MCF 10A (cell line): ENCODE measurements at regions not wholly inside any gene's neighbourhood (a gene's known extent, or its start where the extent isn't known, plus 50 kb on each side); places are given as distances from the start of the nearest gene placed in this dataset.

Experiments
- BruUV-seq: library from RNA; stranded (reverse); fragments of 400-500 nt; replicated peaks from 2 replicates; lab custom pipeline; 2021; lab: Mats Ljungman, UMichigan
- CTCF ChIA-PET: fragments of 300-600 bp; sonication (Branson Sonifier 250); formaldehyde crosslinking; extraction: SDS; loops from one replicate; lab custom pipeline; 2021; ENCODE audit warnings: antibody characterized with exemption, inconsistent platforms; lab: Yijun Ruan, JAX
- POLR2A ChIA-PET: fragments of 300-600, 350-650 bp; sonication (Branson Sonifier 250); formaldehyde crosslinking; extraction: SDS; loops from one replicate; lab custom pipeline; 2020; ENCODE audit warnings: antibody characterized with exemption, inconsistent platforms; lab: Yijun Ruan, JAX
- DNase-seq: peaks from one replicate; pipeline ENCODE4 v3.0.0-alpha.2; 2018; ENCODE audit not compliant: unreplicated experiment
- H3K27ac Mint-ChIP-seq: one replicate; pipeline ENCODE4 v1.8.0; 2022; ENCODE audit warnings: mild to moderate bottlenecking, low read depth, mixed read lengths; ENCODE audit not compliant: unreplicated experiment
- H3K27me3 Mint-ChIP-seq: one replicate; pipeline ENCODE4 v1.8.0; 2022; ENCODE audit warnings: mixed read lengths; ENCODE audit not compliant: insufficient read depth, unreplicated experiment
- H3K36me3 Mint-ChIP-seq: one replicate; pipeline ENCODE4 v1.8.0; 2022; ENCODE audit warnings: mild to moderate bottlenecking, moderate library complexity, mixed read lengths; ENCODE audit not compliant: insufficient read depth, unreplicated experiment
- H3K4me1 Mint-ChIP-seq: one replicate; pipeline ENCODE4 v1.8.0; 2022; ENCODE audit warnings: mixed read lengths; ENCODE audit not compliant: insufficient read depth, unreplicated experiment
- H3K4me3 Mint-ChIP-seq: one replicate; pipeline ENCODE4 v1.8.0; 2022; ENCODE audit warnings: mild to moderate bottlenecking, moderate library complexity, mixed read lengths; ENCODE audit not compliant: unreplicated experiment
- H3K9me3 Mint-ChIP-seq: one replicate; pipeline ENCODE4 v1.8.0; 2022; ENCODE audit warnings: mixed read lengths; ENCODE audit not compliant: unreplicated experiment
- CTCF ChIP-seq: fragments of 200-600 bp; IDR thresholded peaks from one replicate; pipeline ENCODE4 v1.8.0; 2022; ENCODE audit warnings: antibody characterized with exemption, mild to moderate bottlenecking; ENCODE audit not compliant: unreplicated experiment
- intact Hi-C: fragments of 100-400 bp; cut with micrococcal nuclease; formaldehyde crosslinking; loops from 2 replicates; pipeline ENCODE4 v1.14.1; 2022

DNA sequence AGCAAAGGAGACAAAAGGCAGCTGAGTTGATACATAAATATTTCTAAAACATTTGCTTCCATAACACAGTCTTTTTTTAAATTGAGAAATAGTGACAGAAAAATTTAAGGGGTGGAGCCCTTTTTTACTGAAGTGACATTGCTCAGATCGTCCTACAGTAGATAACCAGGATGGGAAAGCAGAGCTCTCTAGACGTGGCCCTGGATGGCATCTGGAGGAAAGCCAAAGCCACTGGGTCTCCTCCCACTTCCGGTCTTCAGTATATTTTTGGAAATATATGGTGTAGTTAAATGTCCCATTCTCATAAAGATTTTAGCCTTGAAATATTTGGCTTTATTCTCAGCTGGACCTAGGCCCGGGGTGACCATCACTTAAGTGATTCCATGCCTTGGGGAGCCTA, 326.1 kb downstream of the ZNF621 start:
- no peak for DNase-seq
- Mint-ChIP-seq H3K4me3 (no peak overlapping the region), H3K9me3 (no peaks in the 10 kb centered on the region), H3K27ac (no peak overlapping the region), H3K36me3 (no peaks in the 10 kb centered on the region), H3K27me3 (no peaks in the 10 kb centered on the region), H3K4me1 (no peaks in the 10 kb centered on the region)
- no peak for TF ChIP-seq CTCF
- ChIA-PET CTCF (no interaction called here), POLR2A (no interaction called here)
- BruUV-seq, result no TSS peak
- intact Hi-C loops, result no loop called here

DNA sequence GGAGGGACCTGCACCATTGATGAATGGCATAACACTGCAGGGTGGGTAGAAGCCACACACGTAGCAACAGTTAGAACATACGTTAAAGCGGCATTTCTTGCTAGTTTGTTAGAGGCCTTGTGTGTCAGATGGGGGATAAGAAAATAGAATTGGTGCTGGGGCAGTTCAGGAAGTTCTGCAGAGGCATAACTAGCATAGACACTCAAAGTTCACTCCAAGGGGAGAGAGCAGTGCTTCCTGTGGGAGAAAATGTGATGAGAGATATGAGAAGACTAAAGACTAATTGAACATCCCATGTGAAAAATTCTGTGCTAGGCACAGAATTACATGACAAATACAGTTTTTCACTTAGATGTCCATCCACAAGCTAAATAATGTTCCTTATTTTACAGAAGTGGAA, 327.1 kb downstream of the ZNF621 start:
- DNase-seq, result no peak
- intact Hi-C loops, result no loop called here
- TF ChIP-seq CTCF, result no peak
- Mint-ChIP-seq H3K27ac (no peak overlapping the region), H3K36me3 (no peaks in the 10 kb centered on the region), H3K4me3 (no peak overlapping the region), H3K9me3 (no peaks in the 10 kb centered on the region), H3K4me1 (no peaks in the 10 kb centered on the region), H3K27me3 (no peaks in the 10 kb centered on the region)
- ChIA-PET CTCF (interaction anchor here (0.9 kb wide), 1 partner anchor 17 kb away, joined by 3 read pairs; no protein-coding TSS in a partner anchor), POLR2A (no interaction called here)
- BruUV-seq, result no TSS peak

GRCh38 chr3:40852712-40853111, 328.0 kb downstream of the ZNF621 start:
- peaks cover 1% of the 10 kb centered on the region for H3K4me1 Mint-ChIP-seq
- CTCF ChIA-PET, result interaction anchor here (0.6 kb wide), 1 partner anchor 1667 kb away, joined by 3 read pairs; no protein-coding TSS in a partner anchor
- no peak overlapping the region for H3K4me3 Mint-ChIP-seq
- no peak for TF ChIP-seq CTCF
- no peaks in the 10 kb centered on the region for H3K36me3 Mint-ChIP-seq
- H3K27ac Mint-ChIP-seq, result no peak overlapping the region
- no peaks in the 10 kb centered on the region for H3K9me3 Mint-ChIP-seq
- H3K27me3 Mint-ChIP-seq, result no peaks in the 10 kb centered on the region
- no TSS peak for BruUV-seq
- intact Hi-C loops, result no loop called here
- POLR2A ChIA-PET, result no interaction called here
- DNase-seq, result no peak

- intact Hi-C loops, result no loop called here
- BruUV-seq, result no TSS peak
- ChIA-PET CTCF (no interaction called here), POLR2A (no interaction called here)
- H3K36me3 Mint-ChIP-seq, result no peaks in the 10 kb centered on the region
- no peak overlapping the region for H3K4me3 Mint-ChIP-seq
- TF ChIP-seq CTCF, result no peak
- no peaks in the 10 kb centered on the region for H3K9me3 Mint-ChIP-seq
- peaks cover 9% of the 10 kb centered on the region for H3K4me1 Mint-ChIP-seq
- H3K27me3 Mint-ChIP-seq, result no peaks in the 10 kb centered on the region
- no peak for DNase-seq
- H3K27ac Mint-ChIP-seq, result no peak overlapping the region
Measured at GRCh38 chr3:40853474-40853873, 328.7 kb downstream of the ZNF621 start.
